ENCODE measurements at regions not wholly inside any gene's neighbourhood (a gene's known extent, or its start where the extent isn't known, plus 50 kb on each side); places are given as distances from the start of the nearest gene placed in this dataset.
"Not testable (repeated sequence)": the region's sequence is repeated elsewhere in the genome, so short reads cannot be mapped to it uniquely, and the experiment has no call there.

- no peak for DNase-seq (ENCODE audit: low read depth in 2 of 2)
Observed at GRCh38 chr13:20312292-20312691, 80.2 kb upstream of the GJB6 start.

- no peak for DNase-seq (ENCODE audit: low read depth in 2 of 2)
Observed at GRCh38 chr13:20311596-20311995, 79.5 kb upstream of the GJB6 start.

GRCh38 chr13:20311022-20311421 lies 78.9 kb upstream of the GJB6 start:
- no peak for DNase-seq (ENCODE audit: low read depth in 2 of 2)

GRCh38 chr13:20306039-20306438 lies 73.9 kb upstream of the GJB6 start:
- DNase-seq (ENCODE audit: low read depth in 2 of 2) = no peak

- no peak for DNase-seq (ENCODE audit: low read depth in 2 of 2)
Observed at GRCh38 chr13:20305587-20305986, 73.5 kb upstream of the GJB6 start.

GRCh38 chr13:20304061-20304460 lies 71.9 kb upstream of the GJB6 start:
- DNase-seq (ENCODE audit: low read depth in 2 of 2) = not testable (repeated sequence)

GRCh38 chr13:20303636-20304035 lies 71.5 kb upstream of the GJB6 start:
- no peak for DNase-seq (ENCODE audit: low read depth in 2 of 2)

GRCh38 chr13:20301403-20302071 lies 69.4 kb upstream of the GJB6 start:
- DNase-seq (ENCODE audit: low read depth in 2 of 2) = no peak

- DNase-seq (ENCODE audit: low read depth in 2 of 2) = no peak
Observed at GRCh38 chr13:20301015-20301402, 68.9 kb upstream of the GJB6 start.

- DNase-seq (ENCODE audit: low read depth in 2 of 2) = no peak
Observed at GRCh38 chr13:20297181-20297580, 65.1 kb upstream of the GJB6 start.

GRCh38 chr13:20295956-20296355 lies 63.8 kb upstream of the GJB6 start:
- no peak for DNase-seq (ENCODE audit: low read depth in 2 of 2)

GRCh38 chr13:20294497-20294896 lies 62.4 kb upstream of the GJB6 start:
- no peak for DNase-seq (ENCODE audit: low read depth in 2 of 2)

- DNase-seq (ENCODE audit: low read depth in 2 of 2) = not testable (repeated sequence)
Observed at GRCh38 chr13:20292301-20292700, 60.2 kb upstream of the GJB6 start.

GRCh38 chr13:20291675-20292074 lies 59.6 kb upstream of the GJB6 start:
- DNase-seq (ENCODE audit: low read depth in 2 of 2) = no peak

- DNase-seq (ENCODE audit: low read depth in 2 of 2) = no peak
Observed at GRCh38 chr13:20291037-20291436, 58.9 kb upstream of the GJB6 start.

- DNase-seq (ENCODE audit: low read depth in 2 of 2) = no peak
Observed at GRCh38 chr13:20288561-20288960, 56.4 kb upstream of the GJB6 start.

GRCh38 chr13:20287976-20288375 lies 55.9 kb upstream of the GJB6 start:
- no peak for DNase-seq (ENCODE audit: low read depth in 2 of 2)

GRCh38 chr13:20285530-20285929 lies 53.4 kb upstream of the GJB6 start:
- no peak for DNase-seq (ENCODE audit: low read depth in 2 of 2)
